Neural cell (in vitro differentiated cells): ENCODE measurements at regions not wholly inside any gene's neighbourhood (a gene's known extent, or its start where the extent isn't known, plus 50 kb on each side); places are given as distances from the start of the nearest gene placed in this dataset.

ENCODE experiments used
- CTCF ChIP-seq: fragments of 450-650 bp; IDR thresholded peaks from 2 replicates; pipeline ENCODE4 v1.5.1; 2014; ENCODE audit warnings: antibody characterized with exemption, mild to moderate bottlenecking, moderate library complexity; ENCODE audit not compliant: poor library complexity, severe bottlenecking
- EZH2 ChIP-seq: fragments of 200-600, 300-800 bp; shearing (Covaris generic), sonication (generic); IDR thresholded peaks from 2 replicates; pipeline ENCODE4 v1.6.1; 2014; ENCODE audit warnings: antibody characterized with exemption, low read length, borderline replicate concordance, mild to moderate bottlenecking; ENCODE audit not compliant: insufficient read depth, poor library complexity, severe bottlenecking
- POLR2AphosphoS5 ChIP-seq: IDR thresholded peaks from 2 replicates; pipeline ENCODE4 v1.6.1; 2012
- REST ChIP-seq: IDR thresholded peaks from 2 replicates; pipeline ENCODE4 v1.6.1; 2012; ENCODE audit warnings: borderline replicate concordance

DNA sequence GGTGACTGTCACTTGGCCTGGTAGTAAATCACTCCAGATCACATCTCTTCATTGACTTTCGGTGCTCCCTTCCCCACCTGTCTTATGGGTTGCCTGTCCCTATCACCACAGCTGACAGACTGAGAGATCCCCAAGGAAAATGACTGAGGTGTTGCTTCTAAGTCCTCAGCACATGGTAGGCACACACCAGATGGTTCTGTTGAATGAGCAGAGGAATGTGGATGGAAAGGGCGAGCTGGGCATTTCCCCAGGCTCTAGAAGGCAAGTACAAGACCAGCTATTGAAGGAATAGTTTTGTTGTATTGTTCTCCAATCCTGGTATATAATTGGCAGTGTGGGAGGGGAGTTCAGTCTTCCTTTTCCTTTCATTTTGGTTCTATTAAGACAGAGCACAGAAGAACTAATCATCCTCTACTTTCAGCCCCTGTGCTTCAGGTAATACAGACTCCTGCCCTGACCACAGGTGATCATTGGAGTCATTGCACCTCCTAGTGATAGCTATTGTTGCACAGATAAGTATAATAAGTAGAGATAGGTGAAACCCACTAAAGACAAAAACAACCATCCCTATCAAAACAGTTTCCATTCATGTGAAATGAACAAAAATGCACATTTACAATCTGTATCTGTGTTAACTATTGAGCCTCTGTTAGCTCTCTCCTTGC, 158.6 kb downstream of the TRAM1L1 start:
- TF ChIP-seq POLR2AphosphoS5 (no peak), CTCF (no peak), EZH2 (no peak), REST (no peak)
